WTC11 (cell line): ENCODE measurements at regions not wholly inside any gene's neighbourhood (a gene's known extent, or its start where the extent isn't known, plus 50 kb on each side); places are given as distances from the start of the nearest gene placed in this dataset.

ENCODE experiments used
- ATAC-seq: fragments of 200-7000 bp; cut with Tn5 transposase; 2 replicates; pipeline ENCODE4 v1.10.0; 2021; ENCODE audit warnings: mild to moderate bottlenecking, moderate library complexity
- CTCF ChIA-PET: fragments of 300-600 bp; sonication (Branson Sonifier 250); formaldehyde crosslinking; loops from one replicate; lab custom pipeline; 2021; ENCODE audit warnings: antibody characterized with exemption; lab: Charles Lee
- POLR2A ChIA-PET: fragments of 350-600 bp; sonication (Branson Sonifier 250); formaldehyde crosslinking; loops from one replicate; lab custom pipeline; 2021; ENCODE audit warnings: antibody characterized with exemption; lab: Charles Lee
- DNase-seq: peaks from one replicate; pipeline ENCODE4 v3.0.0; 2021; ENCODE audit warnings: low spot score
- H3K27ac Mint-ChIP-seq: 2 replicates; pipeline ENCODE4 v1.8.0; 2021; ENCODE audit warnings: mixed read lengths
- H3K27me3 Mint-ChIP-seq: 2 replicates; pipeline ENCODE4 v1.8.0; 2021; ENCODE audit warnings: low read depth, mild to moderate bottlenecking, moderate library complexity, mixed read lengths
- H3K36me3 Mint-ChIP-seq: 2 replicates; pipeline ENCODE4 v1.8.0; 2021; ENCODE audit warnings: mixed read lengths
- H3K4me1 Mint-ChIP-seq: 2 replicates; pipeline ENCODE4 v1.8.0; 2022; ENCODE audit warnings: mixed read lengths
- H3K4me3 Mint-ChIP-seq: 2 replicates; pipeline ENCODE4 v1.8.0; 2021; ENCODE audit warnings: mild to moderate bottlenecking, moderate library complexity, mixed read lengths
- H3K9me3 Mint-ChIP-seq: 2 replicates; pipeline ENCODE4 v1.8.0; 2021; ENCODE audit warnings: mixed read lengths
- AFF4 ChIP-seq: sonication (generic); formaldehyde crosslinking; IDR thresholded peaks from 2 replicates; pipeline ENCODE4 v1.8.1; 2023; ENCODE audit warnings: mild to moderate bottlenecking, missing genetic modification reagents, borderline replicate concordance
- ARID4B ChIP-seq: sonication (generic); formaldehyde crosslinking; IDR thresholded peaks from 2 replicates; pipeline ENCODE4 v1.8.0; 2023; ENCODE audit warnings: missing genetic modification reagents, mild to moderate bottlenecking, borderline replicate concordance
- ATF1 ChIP-seq: sonication (generic); formaldehyde crosslinking; IDR thresholded peaks from 2 replicates; pipeline ENCODE4 v1.8.1; 2023; ENCODE audit warnings: mild to moderate bottlenecking, moderate library complexity, missing genetic modification reagents
- ATF3 ChIP-seq: sonication (generic); formaldehyde crosslinking; conservative IDR thresholded peaks from 2 replicates; pipeline ENCODE4 v1.8.1; 2022; ENCODE audit warnings: mild to moderate bottlenecking, missing genetic modification reagents
- CBFB ChIP-seq: sonication (generic); formaldehyde crosslinking; IDR thresholded peaks from 2 replicates; pipeline ENCODE4 v1.8.1; 2022; ENCODE audit warnings: mild to moderate bottlenecking, low read depth, missing genetic modification reagents
- CREB1 ChIP-seq: sonication (generic); formaldehyde crosslinking; IDR thresholded peaks from 2 replicates; pipeline ENCODE4 v1.8.0; 2023; ENCODE audit warnings: mild to moderate bottlenecking, missing genetic modification reagents
- CREM ChIP-seq: sonication (generic); formaldehyde crosslinking; IDR thresholded peaks from 2 replicates; pipeline ENCODE4 v1.8.1; 2022; ENCODE audit warnings: mild to moderate bottlenecking, missing genetic modification reagents, moderate library complexity
- E2F5 ChIP-seq: sonication (generic); formaldehyde crosslinking; IDR thresholded peaks from 2 replicates; pipeline ENCODE4 v1.8.1; 2022; ENCODE audit warnings: mild to moderate bottlenecking, moderate library complexity, missing genetic modification reagents
- EMX1 ChIP-seq: fragments of 250-450 bp; sonication (Bioruptor Pico); IDR thresholded peaks from 2 replicates; pipeline ENCODE4 v1.8.0; 2021; ENCODE audit warnings: mild to moderate bottlenecking
- FOXK1 ChIP-seq: sonication (generic); formaldehyde crosslinking; IDR thresholded peaks from 2 replicates; pipeline ENCODE4 v1.8.0; 2022; ENCODE audit warnings: mild to moderate bottlenecking, moderate library complexity, missing genetic modification reagents
- GTF2I ChIP-seq: fragments of 250-450 bp; sonication (Bioruptor Pico); conservative IDR thresholded peaks from 2 replicates; pipeline ENCODE4 v1.4.0; 2021; ENCODE audit warnings: mild to moderate bottlenecking
- KAT7 ChIP-seq: sonication (generic); formaldehyde crosslinking; IDR thresholded peaks from 2 replicates; pipeline ENCODE4 v1.8.1; 2023; ENCODE audit warnings: missing genetic modification reagents, mild to moderate bottlenecking, borderline replicate concordance
- MYBL2 ChIP-seq: sonication (generic); formaldehyde crosslinking; IDR thresholded peaks from 2 replicates; pipeline ENCODE4 v1.8.1; 2023; ENCODE audit warnings: mild to moderate bottlenecking, moderate library complexity, missing genetic modification reagents
- NR2C2 ChIP-seq: sonication (generic); formaldehyde crosslinking; IDR thresholded peaks from 2 replicates; pipeline ENCODE4 v1.8.0; 2022; ENCODE audit warnings: mild to moderate bottlenecking, missing genetic modification reagents
- RELA ChIP-seq: sonication (generic); formaldehyde crosslinking; IDR thresholded peaks from 2 replicates; pipeline ENCODE4 v1.8.1; 2022; ENCODE audit warnings: missing genetic modification reagents, mild to moderate bottlenecking, borderline replicate concordance
- RORB ChIP-seq: fragments of 250-450 bp; sonication (Bioruptor Pico); IDR thresholded peaks from 2 replicates; pipeline ENCODE4 v1.9.0; 2021; ENCODE audit warnings: mild to moderate bottlenecking
- STAT6 ChIP-seq: sonication (generic); formaldehyde crosslinking; conservative IDR thresholded peaks from 2 replicates; pipeline ENCODE4 v1.8.1; 2023; ENCODE audit warnings: mild to moderate bottlenecking, low read depth, missing genetic modification reagents, moderate library complexity
- ZNF121 ChIP-seq: sonication (generic); formaldehyde crosslinking; IDR thresholded peaks from 2 replicates; pipeline ENCODE4 v1.8.0; 2023; ENCODE audit warnings: missing genetic modification reagents
- ZNF671 ChIP-seq: fragments of 250-450 bp; sonication (Bioruptor Pico); IDR thresholded peaks from 2 replicates; pipeline ENCODE4 v1.8.0; 2021; ENCODE audit warnings: mild to moderate bottlenecking

- no peaks in the 10 kb centered on the region for H3K9me3 Mint-ChIP-seq
- ChIA-PET POLR2A (no interaction called here), CTCF (interaction anchor here (0.8 kb wide), 1 partner anchor 390 kb away, joined by 3 read pairs; no protein-coding TSS in a partner anchor)
- no peak overlapping the region for H3K4me3 Mint-ChIP-seq
- H3K27me3 Mint-ChIP-seq = no peaks in the 10 kb centered on the region
- no peaks in the 10 kb centered on the region for H3K36me3 Mint-ChIP-seq
- DNase-seq (no peak), ATAC-seq (no peak)
- peaks cover 3% of the 10 kb centered on the region for H3K4me1 Mint-ChIP-seq
- no peak for TF ChIP-seq ZNF671 (CRISPR knock-in tag)
- no peak for TF ChIP-seq NR2C2 (CRISPR knock-in tag)
- no peak for TF ChIP-seq ATF1 (CRISPR knock-in tag)
- TF ChIP-seq ARID4B (CRISPR knock-in tag) = no peak
- no peak for TF ChIP-seq STAT6 (CRISPR knock-in tag)
- no peak for TF ChIP-seq AFF4 (CRISPR knock-in tag)
- no peak for TF ChIP-seq EMX1
- TF ChIP-seq E2F5 (CRISPR knock-in tag) = no peak
- TF ChIP-seq MYBL2 (CRISPR knock-in tag) = no peak
- no peak for TF ChIP-seq CREM (CRISPR knock-in tag)
- TF ChIP-seq ATF3 (CRISPR knock-in tag) = no peak
- TF ChIP-seq ZNF121 (CRISPR knock-in tag) = no peak
- no peak for TF ChIP-seq KAT7 (CRISPR knock-in tag)
- TF ChIP-seq CBFB = no peak
- TF ChIP-seq GTF2I (CRISPR knock-in tag) = no peak
- TF ChIP-seq RORB (CRISPR knock-in tag) = no peak
- no peak for TF ChIP-seq FOXK1
- TF ChIP-seq CREB1 (CRISPR knock-in tag) = no peak
- TF ChIP-seq RELA (CRISPR knock-in tag) = no peak
- no peak overlapping the region for H3K27ac Mint-ChIP-seq
Observed at GRCh38 chr4:187109636-187110035, 386.0 kb upstream of the FAT1 start.
